A673 (cell line): ENCODE measurements at regions not wholly inside any gene's neighbourhood (a gene's known extent, or its start where the extent isn't known, plus 50 kb on each side); places are given as distances from the start of the nearest gene placed in this dataset.

Experiments
- CTCF ChIP-seq: fragments of 300-800, 200-600 bp; sonication (generic); conservative IDR thresholded peaks from 2 replicates; pipeline ENCODE4 v1.5.1; 2017; ENCODE audit warnings: low read depth, mild to moderate bottlenecking, antibody characterized with exemption, low read length, moderate library complexity, mixed read lengths
- EZH2 ChIP-seq: fragments of 200-600 bp; sonication (generic); IDR thresholded peaks from 2 replicates; pipeline ENCODE4 v1.6.1; 2017; ENCODE audit warnings: borderline replicate concordance, low read depth, mild to moderate bottlenecking, mixed read lengths, antibody characterized with exemption, low read length; ENCODE audit not compliant: poor library complexity, severe bottlenecking

- TF ChIP-seq EZH2 = no peak
- TF ChIP-seq CTCF = no peak
Observed at GRCh38 chr1:119294722-119295121, 73.9 kb upstream of the HAO2 start.
